ENCODE measurements at regions not wholly inside any gene's neighbourhood (a gene's known extent, or its start where the extent isn't known, plus 50 kb on each side); places are given as distances from the start of the nearest gene placed in this dataset.

GRCh38 chr7:13099154-13099795 is 411.8 kb downstream of the ARL4A start:
- TF ChIP-seq CTCF (IDR thresholded peaks at IDR 0.05) (no peak), POLR2AphosphoS5 (IDR thresholded peaks at IDR 0.05) (no peak), EP300 (IDR thresholded peaks at IDR 0.05) (no peak), POLR2A (IDR thresholded peaks at IDR 0.05) (no peak)

Measured in stomach (tissue), 4 donors.